SK-N-SH (cell line): ENCODE measurements at regions not wholly inside any gene's neighbourhood (a gene's known extent, or its start where the extent isn't known, plus 50 kb on each side); places are given as distances from the start of the nearest gene placed in this dataset.
"Not testable (repeated sequence)": the region's sequence is repeated elsewhere in the genome, so short reads cannot be mapped to it uniquely, and the experiment has no call there.

Experiments used
- GABPA ChIP-seq: IDR thresholded peaks from 2 replicates; pipeline ENCODE4 v1.4.0; 2012; ENCODE audit warnings: low read depth, mild to moderate bottlenecking
- MEF2A ChIP-seq: IDR thresholded peaks from 2 replicates; pipeline ENCODE4 v1.4.0; 2012; ENCODE audit warnings: low read depth, borderline replicate concordance
- NFIC ChIP-seq: IDR thresholded peaks from 2 replicates; pipeline ENCODE4 v1.4.0; 2012; ENCODE audit warnings: borderline replicate concordance
- POLR2AphosphoS5 ChIP-seq: IDR thresholded peaks from 2 replicates; pipeline ENCODE4 v1.6.1; 2012; ENCODE audit warnings: low read depth, low read length
- RAD21 ChIP-seq: IDR thresholded peaks from 2 replicates; pipeline ENCODE4 v1.6.1; 2012; ENCODE audit warnings: mild to moderate bottlenecking, low read length
- RCOR1 ChIP-seq: fragments of 150-350 bp; IDR thresholded peaks from 2 replicates; pipeline ENCODE4 v1.6.1; 2017; ENCODE audit warnings: antibody characterized with exemption, low read length
- TAF1 ChIP-seq: IDR thresholded peaks from 2 replicates; pipeline ENCODE4 v1.6.1; 2012; ENCODE audit warnings: low read depth, mild to moderate bottlenecking, low read length, moderate library complexity, borderline replicate concordance
- TEAD4 ChIP-seq: IDR thresholded peaks from 2 replicates; pipeline ENCODE4 v1.4.0; 2012; ENCODE audit warnings: mild to moderate bottlenecking, borderline replicate concordance; ENCODE audit not compliant: insufficient read depth
- USF2 ChIP-seq: fragments of 150-350 bp; IDR thresholded peaks from 2 replicates; pipeline ENCODE4 v1.6.1; 2017; ENCODE audit warnings: antibody characterized with exemption, low read length, low read depth, borderline replicate concordance
- YY1 ChIP-seq: IDR thresholded peaks from 2 replicates; pipeline ENCODE4 v1.4.0; 2012; ENCODE audit warnings: low read depth, mild to moderate bottlenecking
- TF ChIP-seq, protein P1 (sequence below): fragments of 200-600 bp; sonication (generic); IDR thresholded peaks from 2 replicates; pipeline ENCODE4 v1.6.1; 2017; ENCODE audit warnings: antibody characterized with exemption, mild to moderate bottlenecking, moderate library complexity
- TF ChIP-seq, protein P2 (sequence below): IDR thresholded peaks from 2 replicates; pipeline ENCODE4 v1.4.0; 2012; ENCODE audit warnings: low read depth, borderline replicate concordance

DNA sequence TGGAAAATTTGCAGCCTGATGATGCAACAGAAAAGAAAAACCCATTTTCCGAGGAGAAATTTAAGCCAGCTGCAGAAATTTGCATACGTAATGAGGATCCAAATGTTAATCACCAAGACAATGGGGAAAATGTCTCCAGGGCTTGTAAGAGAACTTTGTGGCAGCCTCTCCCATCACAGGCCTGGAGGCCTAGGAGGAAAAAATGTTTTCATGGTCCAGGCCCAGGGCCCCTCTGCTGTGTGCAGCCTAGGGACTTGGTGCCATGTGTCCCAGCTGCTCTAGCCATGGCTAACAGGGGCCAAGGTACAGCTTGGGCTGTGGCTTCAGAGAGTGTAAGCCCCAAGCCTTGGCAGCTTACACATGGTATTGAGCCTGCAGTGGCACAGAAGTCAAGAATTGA is 50.3 kb upstream of the PTH start:
- TF ChIP-seq TEAD4, MEF2A, TAF1, NFIC, RAD21, POLR2AphosphoS5, GABPA, RCOR1, YY1, USF2: not testable (repeated sequence)
- TF ChIP-seq, protein P1, sequence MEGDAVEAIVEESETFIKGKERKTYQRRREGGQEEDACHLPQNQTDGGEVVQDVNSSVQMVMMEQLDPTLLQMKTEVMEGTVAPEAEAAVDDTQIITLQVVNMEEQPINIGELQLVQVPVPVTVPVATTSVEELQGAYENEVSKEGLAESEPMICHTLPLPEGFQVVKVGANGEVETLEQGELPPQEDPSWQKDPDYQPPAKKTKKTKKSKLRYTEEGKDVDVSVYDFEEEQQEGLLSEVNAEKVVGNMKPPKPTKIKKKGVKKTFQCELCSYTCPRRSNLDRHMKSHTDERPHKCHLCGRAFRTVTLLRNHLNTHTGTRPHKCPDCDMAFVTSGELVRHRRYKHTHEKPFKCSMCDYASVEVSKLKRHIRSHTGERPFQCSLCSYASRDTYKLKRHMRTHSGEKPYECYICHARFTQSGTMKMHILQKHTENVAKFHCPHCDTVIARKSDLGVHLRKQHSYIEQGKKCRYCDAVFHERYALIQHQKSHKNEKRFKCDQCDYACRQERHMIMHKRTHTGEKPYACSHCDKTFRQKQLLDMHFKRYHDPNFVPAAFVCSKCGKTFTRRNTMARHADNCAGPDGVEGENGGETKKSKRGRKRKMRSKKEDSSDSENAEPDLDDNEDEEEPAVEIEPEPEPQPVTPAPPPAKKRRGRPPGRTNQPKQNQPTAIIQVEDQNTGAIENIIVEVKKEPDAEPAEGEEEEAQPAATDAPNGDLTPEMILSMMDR, result not testable (repeated sequence)
- TF ChIP-seq, protein P2, sequence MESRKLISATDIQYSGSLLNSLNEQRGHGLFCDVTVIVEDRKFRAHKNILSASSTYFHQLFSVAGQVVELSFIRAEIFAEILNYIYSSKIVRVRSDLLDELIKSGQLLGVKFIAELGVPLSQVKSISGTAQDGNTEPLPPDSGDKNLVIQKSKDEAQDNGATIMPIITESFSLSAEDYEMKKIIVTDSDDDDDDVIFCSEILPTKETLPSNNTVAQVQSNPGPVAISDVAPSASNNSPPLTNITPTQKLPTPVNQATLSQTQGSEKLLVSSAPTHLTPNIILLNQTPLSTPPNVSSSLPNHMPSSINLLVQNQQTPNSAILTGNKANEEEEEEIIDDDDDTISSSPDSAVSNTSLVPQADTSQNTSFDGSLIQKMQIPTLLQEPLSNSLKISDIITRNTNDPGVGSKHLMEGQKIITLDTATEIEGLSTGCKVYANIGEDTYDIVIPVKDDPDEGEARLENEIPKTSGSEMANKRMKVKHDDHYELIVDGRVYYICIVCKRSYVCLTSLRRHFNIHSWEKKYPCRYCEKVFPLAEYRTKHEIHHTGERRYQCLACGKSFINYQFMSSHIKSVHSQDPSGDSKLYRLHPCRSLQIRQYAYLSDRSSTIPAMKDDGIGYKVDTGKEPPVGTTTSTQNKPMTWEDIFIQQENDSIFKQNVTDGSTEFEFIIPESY, result not testable (repeated sequence)
